GM18868 (cell line): ENCODE measurements at regions not wholly inside any gene's neighbourhood (a gene's known extent, or its start where the extent isn't known, plus 50 kb on each side); places are given as distances from the start of the nearest gene placed in this dataset.

Experiments used
- ATAC-seq: cut with Tn5 transposase; IDR thresholded peaks from one replicate; pipeline ENCODE4 v1.9.1; 2021; ENCODE audit warnings: mild to moderate bottlenecking, moderate library complexity; ENCODE audit not compliant: unreplicated experiment

- no peak for ATAC-seq
Observed at GRCh38 chr6:135791441-135791840, 60.1 kb upstream of the PDE7B start.

- ATAC-seq, result no peak
Observed at GRCh38 chr6:135796643-135797305, 54.7 kb upstream of the PDE7B start.

GRCh38 chr6:135797361-135797760, 54.1 kb upstream of the PDE7B start:
- ATAC-seq, result no peak

- no peak for ATAC-seq
Observed at GRCh38 chr6:135798751-135799515, 52.6 kb upstream of the PDE7B start.
